ENCODE measurements at regions not wholly inside any gene's neighbourhood (a gene's known extent, or its start where the extent isn't known, plus 50 kb on each side); places are given as distances from the start of the nearest gene placed in this dataset.

DNA sequence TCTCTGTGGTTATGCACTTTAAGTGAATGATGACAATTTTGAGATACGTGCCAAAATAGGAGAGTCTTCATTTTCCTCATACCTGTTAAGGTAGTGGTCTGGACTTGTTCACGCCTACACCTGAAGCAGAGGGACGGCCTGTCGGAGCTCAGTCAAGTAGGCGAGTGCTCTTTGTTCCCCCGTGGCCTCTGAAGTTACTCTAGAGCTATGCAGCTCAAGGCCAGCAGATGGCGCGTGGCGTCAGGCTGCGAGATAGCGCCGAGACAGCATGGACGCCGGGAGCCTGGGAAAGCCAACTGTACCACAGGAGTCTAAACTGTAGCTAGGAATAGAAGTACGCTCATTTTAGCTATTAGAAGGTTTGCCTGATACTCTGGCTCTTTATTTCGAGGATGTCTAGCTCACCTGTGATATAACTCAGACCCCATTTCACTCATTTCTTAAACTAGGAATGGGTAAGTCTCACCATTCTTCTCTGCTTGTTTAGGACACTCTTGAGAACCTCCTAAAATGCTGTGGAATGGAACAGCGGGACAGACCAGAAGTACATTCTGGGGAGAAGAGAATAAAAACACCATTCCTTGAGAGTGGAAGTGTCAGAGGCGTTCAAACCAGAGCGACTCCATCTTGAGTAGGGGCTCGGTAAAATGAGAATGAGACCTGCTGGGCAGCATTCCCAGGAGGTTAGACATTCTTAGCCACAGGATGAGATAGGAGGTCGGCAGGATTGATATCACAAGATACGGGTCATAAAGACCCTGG lies 267.4 kb upstream of the HMGA2 start:
- peak; percentile 85 for DNase-seq (ENCODE audit: low spot score)

DNA sequence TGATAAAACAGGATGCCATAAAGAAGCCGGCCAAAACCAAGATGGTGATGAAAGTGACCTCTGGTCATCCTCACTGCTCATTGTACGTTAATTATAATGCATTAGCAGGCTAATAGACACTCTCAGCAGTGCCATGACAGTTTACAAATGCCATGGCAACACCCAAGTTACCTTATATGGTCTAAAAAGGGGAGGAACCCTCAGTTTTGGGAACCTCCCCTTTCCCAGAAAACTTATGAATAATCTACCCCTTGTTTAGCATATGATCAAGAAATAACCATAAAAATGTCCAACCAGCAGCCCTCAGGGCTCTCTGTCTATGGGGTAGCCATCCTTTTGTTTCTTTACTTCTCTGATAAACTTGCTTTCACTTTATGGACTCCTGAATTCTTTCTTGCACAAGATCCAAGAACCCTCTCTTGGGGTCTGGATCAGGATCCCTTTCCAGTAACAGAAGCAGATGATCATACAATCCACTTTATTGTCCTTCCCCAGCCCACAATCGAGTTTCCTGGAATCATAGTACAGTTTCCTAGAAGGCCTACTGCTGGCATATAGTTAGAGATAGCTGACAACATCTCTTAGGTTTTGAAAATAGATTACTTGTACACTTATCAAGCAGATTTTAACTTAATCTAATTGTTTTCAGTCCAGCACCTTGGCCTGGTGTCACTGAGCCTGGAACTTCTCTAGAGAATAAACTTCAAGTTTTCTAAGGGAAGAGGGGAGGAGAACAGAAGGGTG lies 266.7 kb upstream of the HMGA2 start:
- DNase-seq (ENCODE audit: low spot score): no peak

DNA sequence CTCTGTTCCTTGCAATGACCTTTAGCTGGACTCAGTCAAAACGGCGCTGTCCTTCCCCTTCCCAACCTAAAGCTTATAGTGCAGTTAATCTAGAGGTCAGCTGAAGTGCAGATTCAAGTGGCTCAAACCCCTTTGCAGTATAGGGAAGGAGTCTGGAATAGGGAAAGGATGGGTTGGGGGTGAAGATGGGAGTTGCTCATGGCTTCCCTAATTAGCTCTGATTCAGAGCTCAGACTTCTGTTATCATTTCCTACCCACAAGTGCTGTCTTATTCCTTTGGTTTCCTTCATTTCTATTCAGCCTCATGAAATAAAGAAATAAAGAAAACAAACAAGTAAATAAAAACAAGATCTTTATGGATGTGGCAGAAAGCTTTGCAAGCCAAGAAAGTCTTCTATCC lies 264.0 kb upstream of the HMGA2 start:
- no peak for DNase-seq (ENCODE audit: low spot score)

DNA sequence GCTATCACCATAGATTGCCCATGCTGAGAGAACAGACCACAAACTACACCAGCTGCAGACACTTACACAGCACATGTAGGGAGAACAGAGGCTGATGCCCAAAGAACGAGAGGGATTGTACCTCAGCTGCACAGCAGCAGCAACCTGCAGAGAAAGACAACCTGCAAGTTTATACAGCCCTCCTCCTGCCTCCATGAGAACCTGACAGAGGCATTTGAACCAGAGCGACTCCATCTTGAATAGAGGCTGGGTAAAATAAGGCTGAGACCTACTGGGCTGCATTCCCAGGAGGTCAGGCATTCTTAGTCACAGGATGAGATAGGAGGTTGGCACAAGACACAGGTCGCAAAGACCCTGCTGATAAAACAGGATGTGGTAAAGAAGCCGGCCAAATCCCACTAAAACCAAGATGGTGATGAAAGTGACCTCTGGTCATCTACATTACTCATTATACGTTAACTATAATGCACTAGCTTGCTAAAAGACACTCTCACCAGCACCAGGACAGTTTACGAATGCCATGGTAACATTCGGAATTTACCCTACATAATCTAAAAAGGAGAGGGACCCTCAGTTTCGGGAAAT lies 262.4 kb upstream of the HMGA2 start:
- no peak for DNase-seq (ENCODE audit: low spot score)

DNA sequence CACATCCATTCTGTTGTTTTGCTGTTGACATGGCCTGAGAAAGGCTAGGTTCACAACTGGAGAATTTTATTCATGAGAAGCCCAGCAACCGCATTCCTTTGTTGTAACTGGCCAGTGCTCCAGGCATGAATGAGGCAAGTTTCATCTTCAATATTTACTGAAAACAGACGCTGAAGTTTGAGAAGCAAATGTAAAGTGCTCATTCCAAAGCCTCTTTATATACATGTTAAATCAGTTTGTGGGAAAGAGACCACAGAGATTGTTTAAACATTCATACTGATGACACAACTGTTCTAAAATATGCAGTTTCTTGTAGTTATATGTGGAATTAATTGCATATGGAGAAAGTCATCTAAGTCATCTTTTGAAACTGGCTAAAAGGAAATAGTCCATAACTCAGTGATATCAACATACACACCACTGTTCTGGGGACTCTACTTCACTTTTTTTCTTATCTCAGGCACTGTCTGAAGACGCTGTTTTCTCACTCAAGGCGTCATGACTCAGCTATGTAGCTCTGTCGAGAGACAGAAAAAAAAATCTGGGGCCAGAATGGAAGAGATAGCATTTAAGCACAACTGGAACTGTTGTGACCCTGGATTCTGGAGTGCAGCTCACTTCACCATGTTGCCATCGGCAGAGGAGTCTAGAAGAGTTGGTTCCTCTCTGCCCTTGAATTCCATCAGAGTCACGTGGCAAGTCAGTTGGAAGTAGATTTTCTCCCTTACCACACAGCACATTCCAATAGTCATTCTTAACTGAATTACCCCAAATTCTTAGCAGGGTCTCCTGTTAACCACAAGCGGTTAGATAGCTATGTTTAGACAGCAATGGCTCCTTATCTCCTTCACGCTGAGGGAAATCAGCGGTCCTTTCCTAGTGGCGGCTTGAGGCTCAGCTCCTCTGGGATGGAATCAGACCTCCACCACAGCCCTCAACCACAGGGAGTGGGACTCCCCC lies 258.4 kb upstream of the HMGA2 start:
- DNase-seq (ENCODE audit: low spot score): peak; percentile 73

DNA sequence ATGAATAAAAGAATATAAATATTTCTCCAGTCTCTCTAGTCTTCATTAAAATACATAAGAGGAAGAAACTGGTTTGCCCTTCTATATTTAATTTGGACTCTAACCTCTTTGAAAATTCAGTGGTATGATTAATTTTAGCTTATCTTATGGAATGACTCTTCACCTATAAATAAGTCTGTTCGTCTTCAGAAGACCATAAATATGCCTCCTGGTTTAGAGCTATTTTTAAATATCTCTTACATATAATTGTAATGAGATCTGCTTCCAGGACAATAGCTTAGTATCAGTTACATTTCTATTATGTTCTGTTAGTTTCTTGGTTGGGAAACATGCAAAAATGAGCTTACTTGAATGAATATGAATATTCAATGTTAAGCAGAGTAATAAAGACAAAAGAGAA lies 257.5 kb upstream of the HMGA2 start:
- DNase-seq (ENCODE audit: low spot score): peak; percentile 8

DNA sequence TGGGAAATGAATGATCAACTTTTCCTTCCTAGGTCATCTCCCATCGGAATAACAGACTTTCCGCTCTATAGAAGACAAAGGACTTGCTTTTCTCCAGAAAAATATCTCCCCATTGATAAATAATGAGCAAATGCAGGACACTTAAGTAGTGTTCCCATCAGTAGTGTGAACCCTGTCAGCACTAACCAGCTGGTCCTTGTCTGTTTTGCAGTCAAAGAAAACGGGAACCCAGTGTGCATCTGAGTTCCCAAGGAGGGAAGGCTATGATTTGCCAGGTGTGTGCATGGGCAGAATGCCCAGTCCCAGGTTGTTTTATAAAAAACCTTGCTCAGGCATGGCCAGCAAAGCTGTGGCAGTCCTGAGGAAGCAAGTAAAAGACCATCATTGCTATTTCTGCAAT lies 256.5 kb upstream of the HMGA2 start:
- DNase-seq (ENCODE audit: low spot score): no peak

DNA sequence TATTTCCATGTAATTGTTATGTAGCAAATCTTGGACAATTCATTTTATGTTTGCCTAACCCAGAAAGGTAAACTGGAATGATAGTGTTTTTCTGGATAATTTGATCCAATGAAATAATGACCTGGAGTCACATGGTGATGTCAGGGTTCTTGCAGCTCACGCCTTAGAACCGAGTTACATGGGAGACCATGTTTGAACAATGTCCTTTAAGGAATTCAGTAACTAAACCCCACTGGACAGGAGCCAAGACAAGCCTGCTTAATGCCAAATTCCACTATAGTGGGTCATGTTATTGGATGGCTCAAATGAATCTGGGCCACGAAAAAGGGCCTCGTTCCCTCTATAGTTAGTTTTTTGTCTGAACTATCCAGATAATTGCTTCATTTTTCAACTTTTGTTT lies 255.8 kb upstream of the HMGA2 start:
- no peak for DNase-seq (ENCODE audit: low spot score)

DNA sequence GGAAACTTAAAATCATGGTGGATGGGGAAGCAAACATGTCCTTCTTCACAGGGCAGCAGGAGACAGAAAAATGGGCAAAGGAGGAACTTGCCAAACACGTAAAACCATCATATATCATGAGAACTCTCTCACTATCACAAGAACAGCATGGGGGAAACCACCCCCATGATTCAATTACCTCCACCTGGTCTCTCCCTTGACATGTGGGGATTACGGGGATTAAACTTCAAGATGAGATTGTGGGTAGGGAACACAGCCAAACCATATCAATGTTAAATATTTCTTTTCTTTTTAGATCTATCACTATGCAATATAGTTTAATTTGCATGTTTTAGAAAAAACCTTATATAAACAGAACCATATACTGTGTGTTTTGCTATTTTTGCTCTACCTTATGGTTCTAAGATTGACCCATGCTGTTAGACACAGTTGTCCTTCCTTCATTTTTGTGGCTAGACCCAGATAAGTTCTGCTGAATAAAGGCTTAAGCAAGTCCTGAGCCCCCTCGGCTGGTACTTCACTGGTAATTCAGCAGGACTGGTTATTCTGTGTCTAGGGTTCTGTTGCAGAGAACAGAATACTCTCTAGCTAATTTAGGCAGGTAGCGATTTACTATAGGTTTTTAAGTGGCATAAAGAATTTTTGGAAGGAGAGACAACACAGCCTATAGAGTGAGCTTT lies 253.7 kb upstream of the HMGA2 start:
- DNase-seq (ENCODE audit: low spot score): no peak

DNA sequence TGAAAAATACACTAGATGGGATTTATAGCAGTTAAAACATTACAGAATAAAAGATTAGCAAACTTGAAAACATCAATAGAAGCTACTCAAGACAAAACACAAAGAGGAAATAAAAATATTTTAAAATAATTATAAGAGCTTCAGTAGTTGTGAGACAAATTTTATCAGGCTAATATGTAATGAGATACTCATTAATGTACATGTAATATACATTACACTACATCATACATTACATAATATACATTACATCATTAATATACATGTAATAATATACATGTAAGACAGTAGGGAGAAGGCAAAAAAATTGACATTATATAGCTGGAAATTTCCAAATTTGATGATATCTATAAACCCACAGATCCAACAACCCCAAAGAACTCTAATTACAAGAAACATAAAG lies 249.4 kb upstream of the HMGA2 start:
- no peak for DNase-seq (ENCODE audit: low spot score)

DNA sequence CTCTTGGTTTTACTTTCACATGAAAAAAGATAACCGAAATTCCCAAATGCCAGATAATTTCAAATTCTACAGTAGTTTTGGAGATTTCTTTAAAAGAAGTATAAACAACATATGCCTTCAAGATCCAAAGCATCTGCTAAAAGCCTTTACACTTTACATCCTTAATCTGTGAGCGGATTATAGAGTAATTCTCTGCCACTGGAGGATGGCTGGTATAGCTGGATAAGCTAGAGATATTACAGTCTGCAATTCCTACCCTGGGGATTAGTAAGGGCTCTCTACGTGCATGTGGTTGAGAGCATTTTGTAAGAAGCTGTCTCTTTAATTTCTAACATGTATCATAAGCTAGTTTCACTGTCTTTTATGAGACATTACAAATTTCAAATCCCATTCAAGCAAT lies 240.3 kb upstream of the HMGA2 start:
- no peak for DNase-seq (ENCODE audit: low spot score)

DNA sequence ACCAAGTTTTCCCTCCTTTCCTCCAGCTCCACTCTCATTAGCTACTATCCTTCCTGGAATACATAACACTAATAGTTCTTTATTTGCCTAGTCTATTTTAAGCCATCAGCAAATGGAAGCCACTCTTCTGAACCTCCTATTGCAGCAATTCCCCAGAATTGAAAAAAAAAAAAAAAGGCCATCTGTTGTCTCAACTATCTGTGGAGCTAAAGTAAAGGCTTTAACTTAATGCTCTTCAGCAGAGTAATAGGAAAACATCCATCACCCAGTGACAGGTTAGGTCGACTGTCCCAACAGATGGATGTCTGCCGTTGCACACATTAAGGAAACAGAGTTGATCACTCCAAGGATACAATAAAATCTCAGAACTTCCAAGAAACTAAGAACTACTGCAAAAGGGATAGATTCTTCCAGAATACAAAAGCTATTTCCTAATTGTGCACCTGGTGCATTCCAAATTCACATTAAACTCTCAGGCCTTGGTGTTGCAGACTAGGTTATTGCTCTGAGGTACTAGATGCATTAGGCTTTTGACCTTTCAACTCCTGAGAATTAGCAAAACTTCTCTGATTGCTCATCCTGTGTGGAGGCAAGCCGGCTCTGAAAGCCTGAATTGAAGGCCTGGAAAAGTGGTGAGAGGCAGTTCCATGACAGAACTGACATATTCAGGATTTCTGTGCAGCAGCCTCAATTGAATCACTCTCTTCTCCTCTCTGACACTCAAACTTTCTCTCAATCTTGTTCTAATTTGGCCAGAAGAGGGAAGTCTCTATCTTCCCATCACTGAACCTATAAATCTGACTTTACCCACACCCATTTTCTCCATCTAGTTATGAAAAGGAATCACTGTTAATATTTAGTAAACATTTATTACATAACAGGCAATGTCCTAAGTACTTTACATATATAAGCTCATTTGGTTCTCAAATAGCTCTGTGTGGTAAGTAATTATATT lies 238.4 kb upstream of the HMGA2 start:
- DNase-seq (ENCODE audit: low spot score): no peak

DNA sequence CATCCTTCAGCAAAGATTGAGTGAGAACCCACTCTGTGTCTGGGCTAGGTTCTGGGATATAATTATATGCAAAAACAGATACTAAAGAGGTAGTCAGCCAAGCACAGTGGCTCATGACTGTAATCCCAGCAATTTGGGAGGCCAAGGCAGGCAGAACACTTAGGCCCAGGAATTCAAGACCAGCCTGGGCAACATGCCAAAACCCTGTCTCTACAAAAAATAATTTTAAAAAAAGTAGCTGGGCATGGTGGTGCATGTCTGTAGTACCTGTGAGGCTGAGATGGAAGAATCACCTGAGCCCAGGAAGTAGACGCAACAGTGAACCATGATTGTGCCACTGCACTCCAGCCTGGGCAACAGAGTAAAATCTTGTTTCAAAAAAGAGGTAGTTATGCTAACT lies 237.5 kb upstream of the HMGA2 start:
- DNase-seq (ENCODE audit: low spot score): no peak

DNA sequence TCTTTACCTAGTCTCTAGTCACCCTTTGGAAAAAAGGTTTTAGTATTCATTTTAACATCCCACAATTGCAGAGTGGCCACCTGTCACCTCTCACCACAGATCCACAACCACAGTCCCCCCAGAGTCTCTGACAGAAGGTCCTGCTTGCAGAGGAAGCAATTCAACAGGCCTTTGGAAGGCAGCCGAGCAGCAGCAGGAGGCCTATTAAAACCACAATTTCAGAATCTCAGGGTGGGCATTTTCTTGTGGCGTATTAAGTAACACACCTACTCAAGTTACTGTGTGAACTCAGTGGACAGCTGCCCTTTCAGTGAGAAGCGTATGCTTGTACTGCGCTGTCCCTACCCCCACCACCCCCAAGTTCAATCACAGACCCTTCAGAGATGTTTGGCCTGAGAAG lies 234.0 kb upstream of the HMGA2 start:
- no peak for DNase-seq (ENCODE audit: low spot score)

DNA sequence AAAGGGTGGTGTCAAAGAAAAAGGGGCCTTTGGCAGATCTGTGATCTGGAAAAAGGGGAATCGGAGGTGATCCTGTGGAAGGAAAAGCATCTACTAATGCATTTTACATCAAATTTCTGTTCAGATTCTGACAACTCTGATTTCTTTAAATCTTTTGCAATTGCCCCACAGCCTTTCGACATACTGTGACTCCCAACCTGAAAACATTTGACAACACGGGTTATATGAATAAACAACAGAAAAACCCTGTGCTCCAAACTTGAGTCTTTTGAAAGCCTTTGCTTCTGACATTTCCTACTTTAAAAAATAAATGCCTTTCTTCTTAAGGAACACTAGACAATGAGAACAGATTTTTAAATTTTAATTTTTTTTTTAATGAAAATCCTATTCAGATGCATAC lies 231.9 kb upstream of the HMGA2 start:
- no peak for DNase-seq (ENCODE audit: low spot score)

DNA sequence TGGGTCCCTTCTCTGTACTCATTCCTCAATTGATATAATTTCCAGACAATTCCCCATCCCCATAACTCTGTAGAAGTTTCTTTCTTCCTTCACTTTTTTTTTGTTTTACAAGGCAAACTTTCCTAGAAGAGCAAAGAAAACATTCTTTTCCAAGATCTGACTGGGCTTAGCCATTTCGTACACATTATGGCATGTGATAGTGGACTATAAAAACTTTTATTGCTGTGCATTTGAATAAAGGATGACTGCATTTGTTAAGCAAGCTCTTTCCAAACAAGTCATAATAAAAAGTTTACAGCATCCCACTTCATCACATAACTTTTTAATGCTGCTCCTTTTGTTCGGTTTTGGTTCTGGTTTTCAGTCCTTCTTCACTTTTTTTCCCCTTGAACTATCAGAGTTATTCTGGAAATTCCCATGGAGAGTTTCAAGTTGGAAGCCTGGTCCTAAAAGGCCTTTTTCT lies 231.0 kb upstream of the HMGA2 start:
- no peak for DNase-seq (ENCODE audit: low spot score)

DNA sequence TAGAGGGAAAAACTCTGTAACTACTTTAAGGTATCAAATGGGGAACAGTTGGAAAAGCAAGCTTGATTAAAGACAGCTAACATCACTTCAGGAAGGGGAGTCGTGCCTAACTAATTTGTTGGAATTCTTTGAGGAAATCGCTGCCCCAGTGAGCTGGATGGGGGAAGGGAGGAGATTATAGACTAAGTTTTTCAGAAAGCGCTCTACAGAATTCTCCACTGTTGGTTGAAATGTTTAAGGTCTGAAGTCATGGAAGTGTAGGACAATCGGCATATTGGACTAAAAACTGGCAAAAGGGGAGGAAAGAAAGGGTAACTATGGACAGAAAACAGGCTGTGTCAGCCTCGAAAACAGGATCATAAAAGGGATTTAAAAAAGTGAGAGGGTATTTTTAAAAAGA lies 229.9 kb upstream of the HMGA2 start:
- peak; percentile 12 for DNase-seq (ENCODE audit: low spot score)

DNA sequence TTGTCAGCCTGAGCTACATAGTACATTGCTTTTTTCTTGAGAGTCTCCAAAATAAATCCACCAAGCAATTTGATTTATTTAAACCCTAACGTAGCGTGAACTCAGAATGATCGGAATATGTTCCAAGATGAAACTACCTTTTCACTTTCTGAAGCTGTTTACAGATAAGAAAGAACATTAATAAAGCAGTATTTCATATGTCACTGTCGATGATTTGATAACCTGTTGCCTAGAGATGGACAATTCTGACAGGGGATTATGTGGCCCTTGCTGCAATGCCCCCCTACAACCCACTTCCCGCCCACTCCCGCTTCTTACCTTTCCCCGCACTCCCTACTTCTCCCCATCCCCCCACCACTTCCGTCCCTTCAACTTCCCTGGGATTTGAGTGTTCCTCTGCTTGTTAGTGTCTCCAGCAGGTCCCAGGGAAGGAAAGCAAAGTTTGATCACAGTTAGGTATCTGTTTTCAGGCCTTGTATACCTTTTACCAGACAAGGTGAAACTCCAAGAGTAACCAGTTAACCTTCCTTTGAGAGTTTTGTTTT lies 229.2 kb upstream of the HMGA2 start:
- no peak for DNase-seq (ENCODE audit: low spot score)

DNA sequence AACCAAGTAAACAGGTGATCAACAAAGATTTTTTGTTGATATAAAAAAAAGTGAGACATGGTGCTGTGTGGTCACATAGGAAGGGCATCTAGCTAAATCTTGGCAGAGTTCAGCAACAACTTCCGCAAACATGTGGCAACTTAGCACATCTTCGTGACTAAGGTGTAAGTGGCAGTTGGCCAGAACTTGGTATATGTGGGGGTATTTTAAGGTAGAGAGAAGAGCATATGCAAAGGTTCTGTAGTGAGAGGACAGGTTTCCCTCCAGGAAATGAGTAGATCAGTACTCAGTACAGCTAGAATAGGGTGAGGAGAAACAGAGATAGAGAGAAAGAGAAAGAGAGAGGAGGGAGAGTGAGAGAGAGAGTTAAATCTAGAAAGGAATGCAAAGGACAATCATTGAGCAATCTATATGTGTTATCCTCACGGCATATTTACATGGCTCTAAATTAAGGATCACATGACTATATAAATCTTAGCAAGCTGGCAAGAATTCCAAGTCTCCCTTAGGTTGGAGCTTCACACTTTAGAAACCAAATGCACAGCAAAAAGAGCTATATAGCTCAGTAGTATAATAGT lies 227.7 kb upstream of the HMGA2 start:
- DNase-seq (ENCODE audit: low spot score): no peak

DNA sequence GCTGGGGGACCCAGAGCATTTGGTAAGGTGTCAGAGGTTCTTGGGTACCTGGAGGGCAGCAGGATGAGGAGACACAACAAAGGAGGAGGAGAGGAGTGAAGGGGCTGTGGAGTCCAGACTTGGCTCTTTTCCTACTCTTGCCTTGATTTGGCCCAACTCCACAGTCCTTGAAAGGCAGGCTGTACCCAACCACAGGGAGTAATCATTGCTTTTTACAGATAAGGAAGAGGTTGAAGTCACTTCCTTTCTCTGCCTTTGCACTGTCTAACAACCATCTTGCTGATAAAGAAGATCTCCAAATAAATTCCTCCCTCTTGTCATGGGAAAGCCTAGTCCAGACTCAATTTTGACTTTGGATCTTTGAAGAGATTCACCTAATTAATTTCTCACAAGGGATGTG lies 226.8 kb upstream of the HMGA2 start:
- DNase-seq (ENCODE audit: low spot score): no peak

Measured in GM03348 (cell line).